LNCaP clone FGC (cell line): ENCODE measurements at regions not wholly inside any gene's neighbourhood (a gene's known extent, or its start where the extent isn't known, plus 50 kb on each side); places are given as distances from the start of the nearest gene placed in this dataset.

Experiments
- DNase-seq: peaks from one replicate; pipeline ENCODE4 v3.0.0-alpha.2; 2011; ENCODE audit warnings: low read depth
- H3K4me3 ChIP-seq: 2 replicates; pipeline ENCODE4 v1.5.1; 2011; ENCODE audit warnings: mild to moderate bottlenecking, low read depth, low read length, control low read depth
- TF ChIP-seq, protein P1 (sequence below): IDR thresholded peaks from 2 replicates; pipeline ENCODE4 v1.5.1; 2012; ENCODE audit warnings: mild to moderate bottlenecking; ENCODE audit not compliant: control insufficient read depth, insufficient read depth; ENCODE audit errors: extremely low read depth

DNA sequence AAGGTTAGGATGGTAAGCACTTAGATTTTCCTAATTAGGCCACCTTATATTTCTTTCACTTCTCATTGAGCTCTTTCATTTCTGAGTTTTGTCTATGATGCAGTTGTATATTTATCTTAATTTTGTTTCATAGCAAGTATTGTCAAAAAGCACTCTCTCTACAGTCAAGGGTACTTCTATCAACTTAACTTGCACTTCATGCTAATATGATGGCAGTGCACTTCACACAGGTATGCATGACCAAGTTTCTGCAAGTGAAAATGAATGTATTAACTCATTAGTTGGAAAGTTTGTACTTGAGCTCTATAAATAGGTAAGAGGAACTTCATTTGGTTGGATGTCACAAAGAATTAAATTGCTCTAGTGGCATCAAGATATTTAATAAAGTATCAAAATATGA lies 51.5 kb upstream of the CDH19 start:
- TF ChIP-seq, protein P1, sequence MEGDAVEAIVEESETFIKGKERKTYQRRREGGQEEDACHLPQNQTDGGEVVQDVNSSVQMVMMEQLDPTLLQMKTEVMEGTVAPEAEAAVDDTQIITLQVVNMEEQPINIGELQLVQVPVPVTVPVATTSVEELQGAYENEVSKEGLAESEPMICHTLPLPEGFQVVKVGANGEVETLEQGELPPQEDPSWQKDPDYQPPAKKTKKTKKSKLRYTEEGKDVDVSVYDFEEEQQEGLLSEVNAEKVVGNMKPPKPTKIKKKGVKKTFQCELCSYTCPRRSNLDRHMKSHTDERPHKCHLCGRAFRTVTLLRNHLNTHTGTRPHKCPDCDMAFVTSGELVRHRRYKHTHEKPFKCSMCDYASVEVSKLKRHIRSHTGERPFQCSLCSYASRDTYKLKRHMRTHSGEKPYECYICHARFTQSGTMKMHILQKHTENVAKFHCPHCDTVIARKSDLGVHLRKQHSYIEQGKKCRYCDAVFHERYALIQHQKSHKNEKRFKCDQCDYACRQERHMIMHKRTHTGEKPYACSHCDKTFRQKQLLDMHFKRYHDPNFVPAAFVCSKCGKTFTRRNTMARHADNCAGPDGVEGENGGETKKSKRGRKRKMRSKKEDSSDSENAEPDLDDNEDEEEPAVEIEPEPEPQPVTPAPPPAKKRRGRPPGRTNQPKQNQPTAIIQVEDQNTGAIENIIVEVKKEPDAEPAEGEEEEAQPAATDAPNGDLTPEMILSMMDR: no peak

More for the DNA sequence above, 51.5 kb upstream of the CDH19 start:
- H3K4me3 ChIP-seq: no peak overlapping the region
- DNase-seq: no peak
